HG03460 (cell line): ENCODE measurements at regions not wholly inside any gene's neighbourhood (a gene's known extent, or its start where the extent isn't known, plus 50 kb on each side); places are given as distances from the start of the nearest gene placed in this dataset.
"Not testable (repeated sequence)": the region's sequence is repeated elsewhere in the genome, so short reads cannot be mapped to it uniquely, and the experiment has no call there.

ENCODE experiments used
- ATAC-seq: cut with Tn5 transposase; IDR thresholded peaks from one replicate; pipeline ENCODE4 v1.9.1; 2021; ENCODE audit not compliant: unreplicated experiment

- ATAC-seq: no peak
Measured at GRCh38 chr6:106728296-106728870, 99.0 kb downstream of the QRSL1 start.

- ATAC-seq: no peak
Measured at GRCh38 chr6:106727480-106728149, 98.2 kb downstream of the QRSL1 start.

GRCh38 chr6:106724848-106725247 lies 95.5 kb downstream of the QRSL1 start:
- ATAC-seq: no peak

- ATAC-seq: no peak
Measured at GRCh38 chr6:106724337-106724736, 95.0 kb downstream of the QRSL1 start.

GRCh38 chr6:106723419-106723818 lies 94.0 kb downstream of the QRSL1 start:
- not testable (repeated sequence) for ATAC-seq

- ATAC-seq: not testable (repeated sequence)
Measured at GRCh38 chr6:106721189-106721588, 91.8 kb downstream of the QRSL1 start.
